Choroid plexus epithelial cell (primary cell): ENCODE measurements at regions not wholly inside any gene's neighbourhood (a gene's known extent, or its start where the extent isn't known, plus 50 kb on each side); places are given as distances from the start of the nearest gene placed in this dataset.
"Not testable (repeated sequence)": the region's sequence is repeated elsewhere in the genome, so short reads cannot be mapped to it uniquely, and the experiment has no call there.

Source experiments
- DNase-seq: peaks from one replicate; pipeline ENCODE4 v3.0.0-alpha.2; 2010; ENCODE audit warnings: low read depth
- H3K4me3 ChIP-seq: 2 replicates; pipeline ENCODE4 v1.5.1; 2011; ENCODE audit warnings: low read depth, mild to moderate bottlenecking, control low read depth, low read length, moderate library complexity
- CTCF ChIP-seq: conservative IDR thresholded peaks from 2 replicates; pipeline ENCODE4 v1.5.1; 2011; ENCODE audit warnings: low read depth, mild to moderate bottlenecking, control low read depth, inconsistent platforms, low read length, moderate library complexity

GRCh38 chr6:68533339-68533795 lies 101.7 kb upstream of the ADGRB3 start:
- DNase-seq: no peak
- no peak for TF ChIP-seq CTCF
- H3K4me3 ChIP-seq: no peak overlapping the region

GRCh38 chr6:68527691-68528090 lies 107.4 kb upstream of the ADGRB3 start:
- no peak for TF ChIP-seq CTCF
- no peak overlapping the region for H3K4me3 ChIP-seq
- DNase-seq: no peak

GRCh38 chr6:68506911-68507310 lies 128.2 kb upstream of the ADGRB3 start:
- no peak for TF ChIP-seq CTCF
- H3K4me3 ChIP-seq: no peak overlapping the region
- no peak for DNase-seq

GRCh38 chr6:68502946-68503345 lies 132.1 kb upstream of the ADGRB3 start:
- no peak overlapping the region for H3K4me3 ChIP-seq
- DNase-seq: no peak
- no peak for TF ChIP-seq CTCF

GRCh38 chr6:68497927-68498326 lies 137.2 kb upstream of the ADGRB3 start:
- TF ChIP-seq CTCF: no peak
- peak; percentile 27 for DNase-seq

GRCh38 chr6:68494880-68495279 lies 140.2 kb upstream of the ADGRB3 start:
- not testable (repeated sequence) for DNase-seq, H3K4me3 ChIP-seq

More at GRCh38 chr6:68497927-68498326, 137.2 kb upstream of the ADGRB3 start:
- H3K4me3 ChIP-seq: no peak overlapping the region

GRCh38 chr6:68476611-68477010 lies 158.5 kb upstream of the ADGRB3 start:
- no peak for TF ChIP-seq CTCF
- no peak for DNase-seq

More at GRCh38 chr6:68476611-68477010, 158.5 kb upstream of the ADGRB3 start:
- H3K4me3 ChIP-seq: no peak overlapping the region
